ENCODE measurements at regions not wholly inside any gene's neighbourhood (a gene's known extent, or its start where the extent isn't known, plus 50 kb on each side); places are given as distances from the start of the nearest gene placed in this dataset.

DNA sequence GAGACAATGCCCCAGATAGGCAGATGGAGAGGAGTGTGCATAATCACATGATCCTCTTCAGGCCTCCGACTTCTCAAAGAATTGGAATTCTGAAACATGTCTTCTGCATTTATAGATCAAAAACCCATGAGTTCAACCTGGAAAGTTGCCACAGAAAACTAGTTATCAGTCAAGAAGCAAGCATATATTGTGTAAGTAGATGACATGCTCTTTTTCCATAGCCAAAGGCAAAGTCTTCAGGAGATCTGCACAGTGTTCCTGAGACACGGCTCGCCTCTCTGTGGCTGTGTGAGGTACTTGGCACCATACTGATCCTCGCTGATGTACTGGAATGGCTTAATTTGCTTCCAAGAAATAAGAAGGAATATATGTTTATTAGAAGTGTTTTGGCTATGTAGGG is 213.5 kb upstream of the MKI67 start:
- TF ChIP-seq, protein P1, sequence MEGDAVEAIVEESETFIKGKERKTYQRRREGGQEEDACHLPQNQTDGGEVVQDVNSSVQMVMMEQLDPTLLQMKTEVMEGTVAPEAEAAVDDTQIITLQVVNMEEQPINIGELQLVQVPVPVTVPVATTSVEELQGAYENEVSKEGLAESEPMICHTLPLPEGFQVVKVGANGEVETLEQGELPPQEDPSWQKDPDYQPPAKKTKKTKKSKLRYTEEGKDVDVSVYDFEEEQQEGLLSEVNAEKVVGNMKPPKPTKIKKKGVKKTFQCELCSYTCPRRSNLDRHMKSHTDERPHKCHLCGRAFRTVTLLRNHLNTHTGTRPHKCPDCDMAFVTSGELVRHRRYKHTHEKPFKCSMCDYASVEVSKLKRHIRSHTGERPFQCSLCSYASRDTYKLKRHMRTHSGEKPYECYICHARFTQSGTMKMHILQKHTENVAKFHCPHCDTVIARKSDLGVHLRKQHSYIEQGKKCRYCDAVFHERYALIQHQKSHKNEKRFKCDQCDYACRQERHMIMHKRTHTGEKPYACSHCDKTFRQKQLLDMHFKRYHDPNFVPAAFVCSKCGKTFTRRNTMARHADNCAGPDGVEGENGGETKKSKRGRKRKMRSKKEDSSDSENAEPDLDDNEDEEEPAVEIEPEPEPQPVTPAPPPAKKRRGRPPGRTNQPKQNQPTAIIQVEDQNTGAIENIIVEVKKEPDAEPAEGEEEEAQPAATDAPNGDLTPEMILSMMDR (IDR thresholded peaks at IDR 0.05) = no peak
- TF ChIP-seq POLR2AphosphoS5 (IDR thresholded peaks at IDR 0.05; ENCODE audit: insufficient read depth in 1 of 2, low read depth in 1 of 2) = no peak
- no peak for TF ChIP-seq POLR2A (IDR thresholded peaks at IDR 0.05)
